ENCODE measurements at regions not wholly inside any gene's neighbourhood (a gene's known extent, or its start where the extent isn't known, plus 50 kb on each side); places are given as distances from the start of the nearest gene placed in this dataset.

DNA sequence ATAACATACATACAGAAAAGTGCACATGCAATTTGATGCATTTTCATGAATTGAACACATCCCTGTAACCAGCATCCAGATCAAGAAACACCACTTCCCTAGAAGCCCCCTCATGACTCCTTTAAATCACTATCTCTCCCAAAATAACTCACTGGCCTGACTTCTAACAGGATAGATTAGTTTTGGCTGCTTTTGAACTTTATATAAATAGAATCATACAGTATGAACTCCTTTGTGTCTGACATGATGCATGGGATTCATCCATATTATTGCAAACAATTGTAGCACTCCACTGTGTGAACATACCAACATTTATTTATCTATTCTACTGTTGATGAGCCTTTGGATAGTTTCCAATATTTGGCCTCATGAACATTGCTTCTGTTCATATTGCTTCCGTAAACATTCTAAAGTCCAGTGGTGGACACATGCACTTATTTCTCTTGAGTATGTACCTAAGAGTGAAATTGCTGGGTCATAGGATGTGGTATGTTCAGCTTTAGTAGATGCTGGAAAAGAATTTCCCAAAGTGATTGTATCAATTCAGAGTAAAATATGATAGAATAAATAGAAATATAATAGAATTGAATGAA, 148.7 kb upstream of the GDNF start:
- TF ChIP-seq CTCF (conservative IDR thresholded peaks at IDR 0.05) = no peak
- TF ChIP-seq EZH2 (IDR thresholded peaks at IDR 0.05; ENCODE audit: low read depth) = no peak

All from PC-9 (cell line).